ENCODE measurements at regions not wholly inside any gene's neighbourhood (a gene's known extent, or its start where the extent isn't known, plus 50 kb on each side); places are given as distances from the start of the nearest gene placed in this dataset.
"Not testable (repeated sequence)": the region's sequence is repeated elsewhere in the genome, so short reads cannot be mapped to it uniquely, and the experiment has no call there.

- TF ChIP-seq CTCF (IDR thresholded peaks at IDR 0.05) = no peak
- DNase-seq (ENCODE audit: low spot score) = no peak
- no peak for ATAC-seq (ENCODE audit: low FRiP score)
Measured at GRCh38 chr5:128706269-128706668, 168.2 kb upstream of the FBN2 start.

- no peak for TF ChIP-seq CTCF (IDR thresholded peaks at IDR 0.05)
- no peak for ATAC-seq (ENCODE audit: low FRiP score)
Measured at GRCh38 chr5:128708841-128709240, 170.8 kb upstream of the FBN2 start.

GRCh38 chr5:128711216-128711615 is 173.2 kb upstream of the FBN2 start:
- no peak for ATAC-seq (ENCODE audit: low FRiP score)
- TF ChIP-seq CTCF (IDR thresholded peaks at IDR 0.05) = no peak
- no peak for DNase-seq (ENCODE audit: low spot score)

More at GRCh38 chr5:128708841-128709240, 170.8 kb upstream of the FBN2 start:
- DNase-seq (ENCODE audit: low spot score) = no peak

- no peak for DNase-seq (ENCODE audit: low spot score)
- no peak for TF ChIP-seq CTCF (IDR thresholded peaks at IDR 0.05)
- ATAC-seq (ENCODE audit: low FRiP score) = no peak
Measured at GRCh38 chr5:128714551-128714950, 176.5 kb upstream of the FBN2 start.

GRCh38 chr5:128722551-128722950 is 184.5 kb upstream of the FBN2 start:
- TF ChIP-seq CTCF (IDR thresholded peaks at IDR 0.05) = no peak
- ATAC-seq (ENCODE audit: low FRiP score) = no peak

GRCh38 chr5:128730021-128730420 is 192.0 kb upstream of the FBN2 start:
- ATAC-seq (ENCODE audit: low FRiP score) = not testable (repeated sequence)

More at GRCh38 chr5:128722551-128722950, 184.5 kb upstream of the FBN2 start:
- DNase-seq (ENCODE audit: low spot score) = no peak

GRCh38 chr5:128735656-128736055 is 197.6 kb upstream of the FBN2 start:
- DNase-seq (ENCODE audit: low spot score); ATAC-seq (ENCODE audit: low FRiP score): not testable (repeated sequence)

More at GRCh38 chr5:128730021-128730420, 192.0 kb upstream of the FBN2 start:
- not testable (repeated sequence) for DNase-seq (ENCODE audit: low spot score)

- no peak for TF ChIP-seq CTCF (IDR thresholded peaks at IDR 0.05)
- peak; percentile 48 for ATAC-seq (ENCODE audit: low FRiP score)
- no peak for DNase-seq (ENCODE audit: low spot score)
Measured at GRCh38 chr5:128736553-128736952, 198.5 kb upstream of the FBN2 start.

All from omental fat pad (tissue), 3 donors.